ENCODE measurements at regions not wholly inside any gene's neighbourhood (a gene's known extent, or its start where the extent isn't known, plus 50 kb on each side); places are given as distances from the start of the nearest gene placed in this dataset.

DNA sequence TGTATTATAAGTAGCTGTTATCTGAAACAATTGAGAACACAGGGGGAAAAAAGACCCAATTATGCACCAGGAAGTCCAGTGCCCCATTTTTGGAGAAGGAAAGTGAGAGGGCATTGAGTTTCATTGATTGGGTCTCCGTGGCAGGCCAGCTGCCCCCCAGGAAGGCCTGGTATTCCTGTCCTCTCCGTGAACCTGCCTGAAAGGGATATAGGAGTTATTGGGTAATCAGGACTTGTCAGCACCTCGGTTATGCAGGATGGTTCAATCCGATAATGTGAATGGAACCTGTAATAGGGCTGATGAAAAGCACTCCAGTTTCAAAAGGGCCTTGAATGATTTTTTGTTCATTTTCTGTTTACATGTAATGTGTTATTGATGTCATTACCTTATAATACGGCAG is 122.0 kb upstream of the RARB start:
- no peak overlapping the region for H2BK120ac ChIP-seq (replicated peaks; ENCODE audit: low read depth, low read length)
- H3K79me1 ChIP-seq (ENCODE audit: low read depth, low read length), result no peaks in the 10 kb centered on the region
- H2BK15ac ChIP-seq (ENCODE audit: low read length), result no peak overlapping the region
- FAIRE-seq (no peak), DNase-seq (ENCODE audit: low read depth in 1 of 2, low spot score in 2 of 2) (no peak)
- H3K4ac ChIP-seq (replicated peaks; ENCODE audit: insufficient read length, low read depth, low read length), result no peak overlapping the region
- ChIA-PET CTCF (ENCODE audit: partially characterized antibody) (interaction anchor here (1.0 to 1.6 kb wide), 3 partner anchors 9 to 288 kb away, joined by 3 to 5 read pairs (median 3); no protein-coding TSS in a partner anchor), POLR2A (ENCODE audit: partially characterized antibody) (no interaction called here)
- 90% methylated on average over 5 of the region's 5 CpGs; no CpG with 5 or more reads in 1 of the 2 experiments for WGBS, 2 experiments (ENCODE audit: extremely low coverage in 1 of 2, insufficient coverage in 1 of 2, insufficient read length in 1 of 2, insufficient replicate concordance in 2 of 2, low coverage in 1 of 2, low lambda C conversion rate in 2 of 2, missing lambda C conversion rate in 1 of 2)
- H2AFZ ChIP-seq (ENCODE audit: low read length), result no peak overlapping the region
- no peak overlapping the region for H3K14ac ChIP-seq (ENCODE audit: insufficient read length)
- H2BK20ac ChIP-seq (ENCODE audit: low read length), result no peak overlapping the region
- no peak overlapping the region for H4K8ac ChIP-seq (ENCODE audit: extremely low read depth, insufficient read depth, low read length)
- H3K9ac ChIP-seq (replicated peaks in 1 of 4; ENCODE audit: extremely low read depth in 1 of 4, low read depth in 3 of 4, low read length in 3 of 4), result no peak overlapping the region
- no peak for TF ChIP-seq JUND (IDR thresholded peaks at IDR 0.05; ENCODE audit: low read length)
- no peak for TF ChIP-seq FOSL1 (IDR thresholded peaks at IDR 0.05; ENCODE audit: insufficient read depth, low read depth, low read length)
- TF ChIP-seq EP300 (IDR thresholded peaks at IDR 0.05; ENCODE audit: borderline replicate concordance in 1 of 2, low read depth in 2 of 2, low read length in 2 of 2), result no peak
- TF ChIP-seq JUN (IDR thresholded peaks at IDR 0.05; ENCODE audit: low read depth, low read length), result no peak
- TF ChIP-seq POU5F1 (IDR thresholded peaks at IDR 0.05; ENCODE audit: low read depth, low read length), result no peak
- no peak for TF ChIP-seq HDAC6 (IDR thresholded peaks at IDR 0.05; ENCODE audit: low read depth, low read length)
- TF ChIP-seq CEBPB (IDR thresholded peaks at IDR 0.05; ENCODE audit: low read depth, low read length), result no peak
- TF ChIP-seq, protein P1, sequence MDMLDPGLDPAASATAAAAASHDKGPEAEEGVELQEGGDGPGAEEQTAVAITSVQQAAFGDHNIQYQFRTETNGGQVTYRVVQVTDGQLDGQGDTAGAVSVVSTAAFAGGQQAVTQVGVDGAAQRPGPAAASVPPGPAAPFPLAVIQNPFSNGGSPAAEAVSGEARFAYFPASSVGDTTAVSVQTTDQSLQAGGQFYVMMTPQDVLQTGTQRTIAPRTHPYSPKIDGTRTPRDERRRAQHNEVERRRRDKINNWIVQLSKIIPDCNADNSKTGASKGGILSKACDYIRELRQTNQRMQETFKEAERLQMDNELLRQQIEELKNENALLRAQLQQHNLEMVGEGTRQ (IDR thresholded peaks at IDR 0.05; ENCODE audit: low read length), result no peak
- TF ChIP-seq CHD2 (IDR thresholded peaks at IDR 0.05; ENCODE audit: low read length), result no peak
- no peak for TF ChIP-seq ASH2L (IDR thresholded peaks at IDR 0.05; ENCODE audit: low read length)
- TF ChIP-seq GTF2F1 (IDR thresholded peaks at IDR 0.05; ENCODE audit: borderline replicate concordance, low read depth, low read length), result no peak
- TF ChIP-seq PHF8 (conservative IDR thresholded peaks at IDR 0.05; ENCODE audit: low read depth, low read length), result no peak
- TF ChIP-seq SP4 (IDR thresholded peaks at IDR 0.05; ENCODE audit: low read length), result no peak
- no peak overlapping the region for H2BK5ac ChIP-seq (ENCODE audit: low read depth, low read length)
- no peaks in the 10 kb centered on the region for H3K36me3 ChIP-seq (ENCODE audit: control insufficient read depth in 2 of 4, insufficient read depth in 4 of 4, low read length in 3 of 4)
- H3K4me1 ChIP-seq (replicated peaks in 1 of 4; ENCODE audit: control insufficient read depth in 3 of 4, insufficient read depth in 4 of 4, low read length in 3 of 4), result no peaks in the 10 kb centered on the region; a peak in 1 of 7 replicates
- H3K27ac ChIP-seq (ENCODE audit: low read depth, low read length), result no peak overlapping the region
- no peak overlapping the region for H4K91ac ChIP-seq (replicated peaks; ENCODE audit: insufficient read length, low read length)
- H3K18ac ChIP-seq (ENCODE audit: extremely low read depth, low read length), result no peak overlapping the region
- H3K23ac ChIP-seq (ENCODE audit: insufficient read length), result no peak overlapping the region
- H4K20me1 ChIP-seq (replicated peaks in 1 of 2; ENCODE audit: control insufficient read depth in 1 of 2, insufficient read depth in 2 of 2, low read length in 2 of 2), result no peaks in the 10 kb centered on the region
- no peak overlapping the region for H2AK5ac ChIP-seq (ENCODE audit: low read depth, low read length)
- H3K56ac ChIP-seq (replicated peaks; ENCODE audit: insufficient read length, low read depth, low read length), result no peak overlapping the region
- no peak overlapping the region for H3K4me2 ChIP-seq (ENCODE audit: insufficient read depth in 1 of 2, low read depth in 2 of 2, low read length in 2 of 2)
- no peaks in the 10 kb centered on the region for H3K9me3 ChIP-seq (ENCODE audit: insufficient read depth in 2 of 2, low read depth in 1 of 2, low read length in 1 of 2)
- H3K23me2 ChIP-seq (ENCODE audit: low read depth, low read length), result no peaks in the 10 kb centered on the region
- no peak overlapping the region for H4K5ac ChIP-seq (ENCODE audit: insufficient read length, low read depth, low read length)
- no peak overlapping the region for H2BK12ac ChIP-seq (ENCODE audit: low read depth, low read length)
- H3K4me3 ChIP-seq (ENCODE audit: extremely low read depth in 1 of 4, insufficient read depth in 2 of 4, low read depth in 3 of 4, low read length in 4 of 4), result no peak overlapping the region
- no peaks in the 10 kb centered on the region for H3K27me3 ChIP-seq (replicated peaks in 1 of 4; ENCODE audit: control insufficient read depth in 3 of 4, extremely low read depth in 1 of 4, insufficient read depth in 3 of 4, low read length in 3 of 4)
- no peaks in the 10 kb centered on the region for H3K79me2 ChIP-seq (ENCODE audit: control insufficient read depth in 1 of 2, insufficient read depth in 2 of 2, low read length in 2 of 2)

All from H1 (cell line).